ENCODE measurements at regions not wholly inside any gene's neighbourhood (a gene's known extent, or its start where the extent isn't known, plus 50 kb on each side); places are given as distances from the start of the nearest gene placed in this dataset.

- H3K4me1 Mint-ChIP-seq: peaks cover 3% of the 10 kb centered on the region
- H3K4me3 Mint-ChIP-seq: no peak overlapping the region
- no peak for ATAC-seq (ENCODE audit: low read depth)
- Histone ChIP-seq H3K27ac (ENCODE audit: low read length in 2 of 2) (no peak overlapping the region), H3K9me3 (ENCODE audit: control extremely low read depth in 1 of 3, control insufficient read depth in 2 of 3, insufficient read depth in 1 of 3, low read length in 2 of 3) (no peaks in the 10 kb centered on the region), H3K4me3 (ENCODE audit: control extremely low read depth in 1 of 5, extremely low read depth in 1 of 5, insufficient read depth in 1 of 5, low read depth in 2 of 5, low read length in 4 of 5) (no peak overlapping the region), H3K36me3 (replicated peaks in 1 of 2; ENCODE audit: control extremely low read depth in 1 of 2, control insufficient read depth in 1 of 2, extremely low read depth in 1 of 2, insufficient read depth in 2 of 2, low read length in 1 of 2) (no peaks in the 10 kb centered on the region), H3K4me1 (ENCODE audit: control insufficient read depth in 2 of 2, insufficient read depth in 2 of 2, low read length in 2 of 2) (no peaks in the 10 kb centered on the region), H3K4me2 (replicated peaks; ENCODE audit: low read depth, low read length, poor library complexity, severe bottlenecking) (no peak overlapping the region), H2AFZ (ENCODE audit: insufficient read depth, low read depth, low read length, poor library complexity, severe bottlenecking) (no peak overlapping the region), H4K20me1 (ENCODE audit: control insufficient read depth, insufficient read depth, low read length, poor library complexity, severe bottlenecking) (no peaks in the 10 kb centered on the region), H3K9ac (ENCODE audit: low read length) (no peak overlapping the region), H3K27me3 (replicated peaks in 1 of 4; ENCODE audit: control extremely low read depth in 1 of 4, control insufficient read depth in 3 of 4, insufficient read depth in 4 of 4, low read length in 3 of 4) (peaks cover 0 to 6% (median 1%) of the 10 kb centered on the region in 4 experiments), H3K79me2 (ENCODE audit: control insufficient read depth, insufficient read depth, low read length) (no peaks in the 10 kb centered on the region)
- intact Hi-C loops (cut with micrococcal nuclease): no loop called here
- POLR2A ChIA-PET: no interaction called here
- DNase-seq: no peak
- H3K27ac Mint-ChIP-seq: no peak overlapping the region
- no peaks in the 10 kb centered on the region for H3K9me3 Mint-ChIP-seq (ENCODE audit: insufficient read depth)
- CTCF ChIA-PET: no interaction called here
- TF ChIP-seq EZH2 (IDR thresholded peaks at IDR 0.05; ENCODE audit: borderline replicate concordance, insufficient read depth, low read depth, low read length, poor library complexity, severe bottlenecking): no peak
- TF ChIP-seq, protein P1, sequence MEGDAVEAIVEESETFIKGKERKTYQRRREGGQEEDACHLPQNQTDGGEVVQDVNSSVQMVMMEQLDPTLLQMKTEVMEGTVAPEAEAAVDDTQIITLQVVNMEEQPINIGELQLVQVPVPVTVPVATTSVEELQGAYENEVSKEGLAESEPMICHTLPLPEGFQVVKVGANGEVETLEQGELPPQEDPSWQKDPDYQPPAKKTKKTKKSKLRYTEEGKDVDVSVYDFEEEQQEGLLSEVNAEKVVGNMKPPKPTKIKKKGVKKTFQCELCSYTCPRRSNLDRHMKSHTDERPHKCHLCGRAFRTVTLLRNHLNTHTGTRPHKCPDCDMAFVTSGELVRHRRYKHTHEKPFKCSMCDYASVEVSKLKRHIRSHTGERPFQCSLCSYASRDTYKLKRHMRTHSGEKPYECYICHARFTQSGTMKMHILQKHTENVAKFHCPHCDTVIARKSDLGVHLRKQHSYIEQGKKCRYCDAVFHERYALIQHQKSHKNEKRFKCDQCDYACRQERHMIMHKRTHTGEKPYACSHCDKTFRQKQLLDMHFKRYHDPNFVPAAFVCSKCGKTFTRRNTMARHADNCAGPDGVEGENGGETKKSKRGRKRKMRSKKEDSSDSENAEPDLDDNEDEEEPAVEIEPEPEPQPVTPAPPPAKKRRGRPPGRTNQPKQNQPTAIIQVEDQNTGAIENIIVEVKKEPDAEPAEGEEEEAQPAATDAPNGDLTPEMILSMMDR (IDR thresholded peaks at IDR 0.05): no peak
- WGBS (ENCODE audit: insufficient coverage): 57% methylated on average over 3 of the region's 3 CpGs
- peaks cover 28% of the 10 kb centered on the region for H3K27me3 Mint-ChIP-seq
Measured at GRCh38 chr1:36658838-36659237, 176.1 kb upstream of the CSF3R start.

DNA sequence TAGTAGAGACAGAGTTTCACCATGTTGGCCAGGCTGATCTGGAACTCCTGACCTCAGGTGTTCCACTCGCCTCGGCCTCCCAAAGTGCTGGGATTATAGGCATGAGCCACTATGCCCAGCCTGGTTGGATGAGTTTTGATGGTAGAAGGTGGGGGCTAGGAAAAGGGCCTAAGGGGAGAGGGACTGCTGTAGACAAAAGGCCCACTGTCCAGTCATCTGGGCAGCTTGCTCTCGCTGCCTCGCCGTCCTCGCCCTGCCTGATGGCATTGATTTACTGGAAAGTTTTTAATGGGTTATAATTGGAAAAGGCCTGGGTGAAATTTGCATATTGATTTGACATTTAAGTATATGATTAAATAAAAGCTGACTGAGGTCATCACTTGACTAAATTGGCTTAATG lies 175.1 kb upstream of the CSF3R start:
- Histone ChIP-seq H3K4me3 (ENCODE audit: control extremely low read depth in 1 of 5, extremely low read depth in 1 of 5, insufficient read depth in 1 of 5, low read depth in 2 of 5, low read length in 4 of 5) (no peak overlapping the region), H2AFZ (ENCODE audit: insufficient read depth, low read depth, low read length, poor library complexity, severe bottlenecking) (no peak overlapping the region), H3K9me3 (ENCODE audit: control extremely low read depth in 1 of 3, control insufficient read depth in 2 of 3, insufficient read depth in 1 of 3, low read length in 2 of 3) (no peaks in the 10 kb centered on the region), H3K36me3 (replicated peaks in 1 of 2; ENCODE audit: control extremely low read depth in 1 of 2, control insufficient read depth in 1 of 2, extremely low read depth in 1 of 2, insufficient read depth in 2 of 2, low read length in 1 of 2) (no peaks in the 10 kb centered on the region), H3K27me3 (replicated peaks in 1 of 4; ENCODE audit: control extremely low read depth in 1 of 4, control insufficient read depth in 3 of 4, insufficient read depth in 4 of 4, low read length in 3 of 4) (peaks cover 0 to 6% (median 1%) of the 10 kb centered on the region in 4 experiments), H3K9ac (ENCODE audit: low read length) (no peak overlapping the region), H3K79me2 (ENCODE audit: control insufficient read depth, insufficient read depth, low read length) (no peaks in the 10 kb centered on the region), H3K4me1 (ENCODE audit: control insufficient read depth in 2 of 2, insufficient read depth in 2 of 2, low read length in 2 of 2) (no peaks in the 10 kb centered on the region), H3K4me2 (replicated peaks; ENCODE audit: low read depth, low read length, poor library complexity, severe bottlenecking) (no peak overlapping the region), H3K27ac (ENCODE audit: low read length in 2 of 2) (no peak overlapping the region), H4K20me1 (ENCODE audit: control insufficient read depth, insufficient read depth, low read length, poor library complexity, severe bottlenecking) (no peaks in the 10 kb centered on the region)
- Mint-ChIP-seq H3K27ac (no peak overlapping the region), H3K9me3 (ENCODE audit: insufficient read depth) (no peaks in the 10 kb centered on the region), H3K4me3 (no peak overlapping the region), H3K4me1 (no peaks in the 10 kb centered on the region), H3K27me3 (peaks cover 29% of the 10 kb centered on the region)
- intact Hi-C loops (cut with micrococcal nuclease): no loop called here
- DNase-seq (no peak), ATAC-seq (ENCODE audit: low read depth) (no peak)
- ChIA-PET CTCF (no interaction called here), POLR2A (no interaction called here)
- no peak for TF ChIP-seq EZH2 (IDR thresholded peaks at IDR 0.05; ENCODE audit: borderline replicate concordance, insufficient read depth, low read depth, low read length, poor library complexity, severe bottlenecking)
- TF ChIP-seq, protein P1 (IDR thresholded peaks at IDR 0.05): no peak
- 100% methylated on average over 2 of the region's 6 CpGs for WGBS (ENCODE audit: insufficient coverage)

All from B cell (primary cell).